ENCODE measurements at regions not wholly inside any gene's neighbourhood (a gene's known extent, or its start where the extent isn't known, plus 50 kb on each side); places are given as distances from the start of the nearest gene placed in this dataset.
A peak's percentile ranks its signal among the peaks of the same experiment; 100 is the strongest.

- no peak for DNase-seq (ENCODE audit: low spot score)
Measured at GRCh38 chr20:39909447-39909846, 779.6 kb downstream of the MAFB start.

GRCh38 chr20:39904476-39905112 is 784.4 kb downstream of the MAFB start:
- no peak for DNase-seq (ENCODE audit: low spot score)

GRCh38 chr20:39903806-39904465 is 785.1 kb downstream of the MAFB start:
- no peak for DNase-seq (ENCODE audit: low spot score)

- no peak for DNase-seq (ENCODE audit: low spot score)
Measured at GRCh38 chr20:39899881-39900280, 789.2 kb downstream of the MAFB start.

- no peak for DNase-seq (ENCODE audit: low spot score)
Measured at GRCh38 chr20:39898467-39898852, 790.6 kb downstream of the MAFB start.

- peak; percentile 15 for DNase-seq (ENCODE audit: low spot score)
Measured at GRCh38 chr20:39897781-39898466, 791.1 kb downstream of the MAFB start.

GRCh38 chr20:39897058-39897457 is 792.0 kb downstream of the MAFB start:
- DNase-seq (ENCODE audit: low spot score), result peak; percentile 86

GRCh38 chr20:39894067-39894466 is 795.0 kb downstream of the MAFB start:
- DNase-seq (ENCODE audit: low spot score), result no peak

GRCh38 chr20:39893003-39893685 is 795.9 kb downstream of the MAFB start:
- peak; percentile 56 for DNase-seq (ENCODE audit: low spot score)

GRCh38 chr20:39890697-39891096 is 798.3 kb downstream of the MAFB start:
- DNase-seq (ENCODE audit: low spot score), result no peak

- DNase-seq (ENCODE audit: low spot score), result no peak
Measured at GRCh38 chr20:39888310-39888709, 800.7 kb downstream of the MAFB start.

- no peak for DNase-seq (ENCODE audit: low spot score)
Measured at GRCh38 chr20:39886650-39887190, 802.3 kb downstream of the MAFB start.

GRCh38 chr20:39885975-39886649 is 802.9 kb downstream of the MAFB start:
- DNase-seq (ENCODE audit: low spot score), result peak; percentile 90

- DNase-seq (ENCODE audit: low spot score), result no peak
Measured at GRCh38 chr20:39882806-39883205, 806.2 kb downstream of the MAFB start.

- DNase-seq (ENCODE audit: low spot score), result peak; percentile 47
Measured at GRCh38 chr20:39880890-39881289, 808.1 kb downstream of the MAFB start.

- DNase-seq (ENCODE audit: low spot score), result peak; percentile 37
Measured at GRCh38 chr20:39879296-39879695, 809.7 kb downstream of the MAFB start.

GRCh38 chr20:39878809-39879208 is 810.2 kb downstream of the MAFB start:
- DNase-seq (ENCODE audit: low spot score), result peak; percentile 10

- DNase-seq (ENCODE audit: low spot score), result no peak
Measured at GRCh38 chr20:39878320-39878719, 810.7 kb downstream of the MAFB start.

GRCh38 chr20:39877788-39878187 is 811.2 kb downstream of the MAFB start:
- DNase-seq (ENCODE audit: low spot score), result no peak

GRCh38 chr20:39876976-39877635 is 811.9 kb downstream of the MAFB start:
- no peak for DNase-seq (ENCODE audit: low spot score)

GRCh38 chr20:39875492-39876110 is 813.4 kb downstream of the MAFB start:
- DNase-seq (ENCODE audit: low spot score), result no peak
